ENCODE measurements at regions not wholly inside any gene's neighbourhood (a gene's known extent, or its start where the extent isn't known, plus 50 kb on each side); places are given as distances from the start of the nearest gene placed in this dataset.

GRCh38 chr20:57831326-57831992 lies 121.6 kb upstream of the PMEPA1 start:
- Histone ChIP-seq H3K36me3 (ENCODE audit: insufficient read depth, low read length) (no peaks in the 10 kb centered on the region), H3K4me1 (ENCODE audit: insufficient read depth, low read length, poor library complexity, severe bottlenecking) (peaks cover 2% of the 10 kb centered on the region), H3K9me2 (replicated peaks; ENCODE audit: low read depth, low read length) (no peaks in the 10 kb centered on the region), H3K4me2 (ENCODE audit: low read depth, low read length, poor library complexity, severe bottlenecking) (no peak overlapping the region), H3K79me2 (ENCODE audit: insufficient read depth, low read length) (no peaks in the 10 kb centered on the region), H3F3A (ENCODE audit: low read depth) (no peaks in the 10 kb centered on the region), H3K27me3 (ENCODE audit: insufficient read depth, low read length, poor library complexity, severe bottlenecking) (no peaks in the 10 kb centered on the region), H3K9me3 (ENCODE audit: insufficient read depth, low read depth, low read length) (no peaks in the 10 kb centered on the region), H3K4me3 (ENCODE audit: low read length, poor library complexity, severe bottlenecking) (no peak overlapping the region), H4K20me1 (ENCODE audit: insufficient read depth, low read length, poor library complexity, severe bottlenecking) (no peaks in the 10 kb centered on the region), H2AFZ (ENCODE audit: low read length) (no peak overlapping the region), H3K9ac (ENCODE audit: low read depth, low read length, poor library complexity, severe bottlenecking) (no peak overlapping the region)
- no peak for TF ChIP-seq EZH2phosphoT487 (IDR thresholded peaks at IDR 0.05; ENCODE audit: borderline replicate concordance)
- TF ChIP-seq, protein P1, sequence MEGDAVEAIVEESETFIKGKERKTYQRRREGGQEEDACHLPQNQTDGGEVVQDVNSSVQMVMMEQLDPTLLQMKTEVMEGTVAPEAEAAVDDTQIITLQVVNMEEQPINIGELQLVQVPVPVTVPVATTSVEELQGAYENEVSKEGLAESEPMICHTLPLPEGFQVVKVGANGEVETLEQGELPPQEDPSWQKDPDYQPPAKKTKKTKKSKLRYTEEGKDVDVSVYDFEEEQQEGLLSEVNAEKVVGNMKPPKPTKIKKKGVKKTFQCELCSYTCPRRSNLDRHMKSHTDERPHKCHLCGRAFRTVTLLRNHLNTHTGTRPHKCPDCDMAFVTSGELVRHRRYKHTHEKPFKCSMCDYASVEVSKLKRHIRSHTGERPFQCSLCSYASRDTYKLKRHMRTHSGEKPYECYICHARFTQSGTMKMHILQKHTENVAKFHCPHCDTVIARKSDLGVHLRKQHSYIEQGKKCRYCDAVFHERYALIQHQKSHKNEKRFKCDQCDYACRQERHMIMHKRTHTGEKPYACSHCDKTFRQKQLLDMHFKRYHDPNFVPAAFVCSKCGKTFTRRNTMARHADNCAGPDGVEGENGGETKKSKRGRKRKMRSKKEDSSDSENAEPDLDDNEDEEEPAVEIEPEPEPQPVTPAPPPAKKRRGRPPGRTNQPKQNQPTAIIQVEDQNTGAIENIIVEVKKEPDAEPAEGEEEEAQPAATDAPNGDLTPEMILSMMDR (conservative IDR thresholded peaks at IDR 0.05; ENCODE audit: low read length): no peak

DNA sequence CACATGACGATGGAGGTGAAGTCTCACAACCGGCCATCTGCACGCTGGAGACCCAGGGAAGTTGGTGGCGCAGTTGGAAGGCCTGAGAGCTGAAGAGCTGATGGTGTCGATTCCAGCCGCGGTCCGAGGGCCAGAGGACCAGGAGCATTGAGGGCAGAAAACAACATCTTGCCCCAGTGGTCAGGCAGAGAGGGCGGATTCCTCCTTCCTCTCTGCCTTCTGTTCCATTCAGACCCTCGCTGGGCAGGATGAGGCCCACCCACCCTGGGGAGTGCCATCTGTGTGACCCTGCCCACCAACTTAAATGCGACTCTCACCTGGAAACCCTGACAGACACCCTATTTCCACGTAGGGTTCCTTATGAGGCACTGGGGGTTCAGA lies 120.7 kb upstream of the PMEPA1 start:
- no peak overlapping the region for H3K9ac ChIP-seq (ENCODE audit: low read depth, low read length, poor library complexity, severe bottlenecking)
- no peak for TF ChIP-seq EZH2phosphoT487 (IDR thresholded peaks at IDR 0.05; ENCODE audit: borderline replicate concordance)

GRCh38 chr20:57829805-57830514 lies 120.1 kb upstream of the PMEPA1 start:
- no peaks in the 10 kb centered on the region for H3K36me3 ChIP-seq (ENCODE audit: insufficient read depth, low read length)
- H3K9me3 ChIP-seq (ENCODE audit: insufficient read depth, low read depth, low read length): no peaks in the 10 kb centered on the region
- H3K4me3 ChIP-seq (ENCODE audit: low read length, poor library complexity, severe bottlenecking): no peak overlapping the region
- H3K9ac ChIP-seq (ENCODE audit: low read depth, low read length, poor library complexity, severe bottlenecking): no peak overlapping the region
- no peak overlapping the region for H3K4me2 ChIP-seq (ENCODE audit: low read depth, low read length, poor library complexity, severe bottlenecking)
- TF ChIP-seq EZH2phosphoT487 (IDR thresholded peaks at IDR 0.05; ENCODE audit: borderline replicate concordance): no peak
- TF ChIP-seq, protein P1 (conservative IDR thresholded peaks at IDR 0.05; ENCODE audit: low read length): no peak
- no peaks in the 10 kb centered on the region for H3F3A ChIP-seq (ENCODE audit: low read depth)
- H2AFZ ChIP-seq (ENCODE audit: low read length): no peak overlapping the region
- H3K9me2 ChIP-seq (replicated peaks; ENCODE audit: low read depth, low read length): no peaks in the 10 kb centered on the region
- no peaks in the 10 kb centered on the region for H4K20me1 ChIP-seq (ENCODE audit: insufficient read depth, low read length, poor library complexity, severe bottlenecking)
- H3K27me3 ChIP-seq (ENCODE audit: insufficient read depth, low read length, poor library complexity, severe bottlenecking): no peaks in the 10 kb centered on the region
- no peaks in the 10 kb centered on the region for H3K79me2 ChIP-seq (ENCODE audit: insufficient read depth, low read length)
- H3K4me1 ChIP-seq (ENCODE audit: insufficient read depth, low read length, poor library complexity, severe bottlenecking): no peaks in the 10 kb centered on the region

More for the DNA sequence above, 120.7 kb upstream of the PMEPA1 start:
- Histone ChIP-seq H3F3A (ENCODE audit: low read depth) (no peaks in the 10 kb centered on the region), H3K4me2 (ENCODE audit: low read depth, low read length, poor library complexity, severe bottlenecking) (no peak overlapping the region), H2AFZ (ENCODE audit: low read length) (no peak overlapping the region), H3K27me3 (ENCODE audit: insufficient read depth, low read length, poor library complexity, severe bottlenecking) (no peaks in the 10 kb centered on the region), H3K4me1 (ENCODE audit: insufficient read depth, low read length, poor library complexity, severe bottlenecking) (no peaks in the 10 kb centered on the region), H3K79me2 (ENCODE audit: insufficient read depth, low read length) (no peaks in the 10 kb centered on the region), H3K9me3 (ENCODE audit: insufficient read depth, low read depth, low read length) (no peaks in the 10 kb centered on the region), H3K9me2 (replicated peaks; ENCODE audit: low read depth, low read length) (no peaks in the 10 kb centered on the region), H3K4me3 (ENCODE audit: low read length, poor library complexity, severe bottlenecking) (no peak overlapping the region), H3K36me3 (ENCODE audit: insufficient read depth, low read length) (no peaks in the 10 kb centered on the region), H4K20me1 (ENCODE audit: insufficient read depth, low read length, poor library complexity, severe bottlenecking) (no peaks in the 10 kb centered on the region)
